HEK293T (cell line): ENCODE measurements at regions not wholly inside any gene's neighbourhood (a gene's known extent, or its start where the extent isn't known, plus 50 kb on each side); places are given as distances from the start of the nearest gene placed in this dataset.

Experiments used
- CTCF ChIA-PET: fragments of 350-600 bp; formaldehyde crosslinking; extraction: SDS; loops from one replicate; lab custom pipeline; 2021; ENCODE audit warnings: antibody characterized with exemption, inconsistent platforms; lab: Yijun Ruan, JAX
- POLR2A ChIA-PET: fragments of 350-600 bp; formaldehyde crosslinking; extraction: SDS; loops from one replicate; lab custom pipeline; 2020; ENCODE audit warnings: antibody characterized with exemption, inconsistent platforms; lab: Yijun Ruan, JAX
- DNase-seq: peaks from one replicate; pipeline ENCODE4 v3.0.0; 2012; ENCODE audit warnings: mixed read lengths; ENCODE audit errors: extremely low spot score
- ARNT ChIP-seq: fragments of 450-650 bp; IDR thresholded peaks from 2 replicates; pipeline ENCODE4 v1.6.1; 2017; ENCODE audit warnings: mild to moderate bottlenecking
- BHLHE40 ChIP-seq: fragments of 450-650 bp; IDR thresholded peaks from 2 replicates; pipeline ENCODE4 v1.6.1; 2016; ENCODE audit warnings: mild to moderate bottlenecking, moderate library complexity, borderline replicate concordance
- CTBP1 ChIP-seq: fragments of 450-650 bp; IDR thresholded peaks from 2 replicates; pipeline ENCODE4 v1.6.1; 2016; ENCODE audit warnings: borderline replicate concordance
- ELF4 ChIP-seq: fragments of 450-650 bp; IDR thresholded peaks from 2 replicates; pipeline ENCODE4 v1.6.1; 2017; ENCODE audit warnings: antibody characterized with exemption
- FOXA1 ChIP-seq: fragments of 450-650 bp; IDR thresholded peaks from 2 replicates; pipeline ENCODE4 v1.6.1; 2016; ENCODE audit warnings: mild to moderate bottlenecking
- FOXK2 ChIP-seq: fragments of 450-650 bp; IDR thresholded peaks from 2 replicates; pipeline ENCODE4 v1.6.1; 2016; ENCODE audit warnings: mild to moderate bottlenecking
- FOXM1 ChIP-seq: fragments of 450-650 bp; IDR thresholded peaks from 2 replicates; pipeline ENCODE4 v1.6.1; 2017; ENCODE audit warnings: mild to moderate bottlenecking, borderline replicate concordance
- HDGF ChIP-seq: fragments of 450-650 bp; IDR thresholded peaks from 2 replicates; pipeline ENCODE4 v1.6.1; 2017; ENCODE audit warnings: antibody characterized with exemption, borderline replicate concordance
- L3MBTL2 ChIP-seq: fragments of 450-650 bp; conservative IDR thresholded peaks from 2 replicates; pipeline ENCODE4 v1.6.1; 2016; ENCODE audit warnings: mild to moderate bottlenecking
- LEF1 ChIP-seq: fragments of 450-650 bp; IDR thresholded peaks from 2 replicates; pipeline ENCODE4 v1.6.1; 2017; ENCODE audit warnings: mild to moderate bottlenecking, borderline replicate concordance
- NFRKB ChIP-seq: fragments of 450-650 bp; IDR thresholded peaks from 2 replicates; pipeline ENCODE4 v1.6.1; 2016; ENCODE audit warnings: mild to moderate bottlenecking, moderate library complexity
- PKNOX1 ChIP-seq: fragments of 450-650 bp; IDR thresholded peaks from 2 replicates; pipeline ENCODE4 v1.6.1; 2016
- SP1 ChIP-seq: fragments of 450-650 bp; IDR thresholded peaks from 2 replicates; pipeline ENCODE4 v1.6.1; 2017
- SUZ12 ChIP-seq: fragments of 450-650 bp; IDR thresholded peaks from 2 replicates; pipeline ENCODE4 v1.6.1; 2016; ENCODE audit warnings: mild to moderate bottlenecking
- TARDBP ChIP-seq: fragments of 450-650 bp; IDR thresholded peaks from 2 replicates; pipeline ENCODE4 v1.6.1; 2016
- ZNF384 ChIP-seq: fragments of 450-650 bp; IDR thresholded peaks from 2 replicates; pipeline ENCODE4 v1.6.1; 2016

- no peak for TF ChIP-seq L3MBTL2
- TF ChIP-seq FOXK2 = no peak
- TF ChIP-seq FOXA1 = no peak
- TF ChIP-seq TARDBP = no peak
- no peak for TF ChIP-seq ARNT
- TF ChIP-seq SUZ12 = no peak
- POLR2A ChIA-PET = no interaction called here
- DNase-seq = no peak
- CTCF ChIA-PET = no interaction called here
Measured at GRCh38 chr20:57893366-57893999, 183.7 kb upstream of the PMEPA1 start.

- CTCF ChIA-PET = no interaction called here
- POLR2A ChIA-PET = no interaction called here
- DNase-seq = no peak
- TF ChIP-seq TARDBP = no peak
- no peak for TF ChIP-seq CTBP1
- TF ChIP-seq ZNF384 = no peak
- TF ChIP-seq PKNOX1 = no peak
- no peak for TF ChIP-seq ARNT
- no peak for TF ChIP-seq FOXK2
- TF ChIP-seq HDGF = no peak
- TF ChIP-seq LEF1 = no peak
- TF ChIP-seq BHLHE40 = no peak
- no peak for TF ChIP-seq NFRKB
- no peak for TF ChIP-seq SUZ12
- no peak for TF ChIP-seq ELF4
- TF ChIP-seq L3MBTL2 = no peak
- no peak for TF ChIP-seq SP1
- no peak for TF ChIP-seq FOXA1
- TF ChIP-seq FOXM1 = no peak
Measured at GRCh38 chr20:57892471-57892870, 182.7 kb upstream of the PMEPA1 start.

- TF ChIP-seq PKNOX1 = no peak
- TF ChIP-seq TARDBP = no peak
- TF ChIP-seq SP1 = no peak
- TF ChIP-seq SUZ12 = no peak
- no peak for TF ChIP-seq L3MBTL2
- no peak for TF ChIP-seq NFRKB
- TF ChIP-seq ELF4 = no peak
- no peak for TF ChIP-seq FOXM1
- no peak for TF ChIP-seq BHLHE40
- TF ChIP-seq CTBP1 = no peak
- no peak for TF ChIP-seq LEF1
- no peak for TF ChIP-seq ARNT
- no peak for TF ChIP-seq FOXK2
- TF ChIP-seq FOXA1 = no peak
- TF ChIP-seq HDGF = no peak
- no peak for TF ChIP-seq ZNF384
- no peak for DNase-seq
- ChIA-PET POLR2A (no interaction called here), CTCF (no interaction called here)
Measured at GRCh38 chr20:57891014-57891413, 181.2 kb upstream of the PMEPA1 start.

GRCh38 chr20:57890202-57890800 lies 180.5 kb upstream of the PMEPA1 start:
- ChIA-PET CTCF (no interaction called here), POLR2A (no interaction called here)
- no peak for TF ChIP-seq ELF4
- DNase-seq = no peak

- DNase-seq = no peak
- ChIA-PET CTCF (no interaction called here), POLR2A (no interaction called here)
- TF ChIP-seq CTBP1 (no peak), LEF1 (no peak), FOXA1 (no peak), NFRKB (no peak), HDGF (no peak), PKNOX1 (no peak), SP1 (no peak), TARDBP (no peak), FOXM1 (no peak), SUZ12 (no peak), FOXK2 (no peak)
Measured at GRCh38 chr20:57888591-57888990, 178.8 kb upstream of the PMEPA1 start.

GRCh38 chr20:57884956-57885355 lies 175.1 kb upstream of the PMEPA1 start:
- ChIA-PET CTCF (no interaction called here), POLR2A (no interaction called here)
- no peak for TF ChIP-seq ARNT
- TF ChIP-seq SUZ12 = no peak
- no peak for TF ChIP-seq BHLHE40
- no peak for TF ChIP-seq CTBP1
- no peak for TF ChIP-seq SP1
- no peak for TF ChIP-seq FOXA1
- TF ChIP-seq L3MBTL2 = no peak
- DNase-seq = no peak

- TF ChIP-seq LEF1 = no peak
- no peak for TF ChIP-seq ELF4
- no peak for TF ChIP-seq SP1
- TF ChIP-seq PKNOX1 = no peak
- no peak for TF ChIP-seq HDGF
- TF ChIP-seq ZNF384 = no peak
- no peak for DNase-seq
- POLR2A ChIA-PET = no interaction called here
- CTCF ChIA-PET = no interaction called here
Measured at GRCh38 chr20:57883761-57884160, 173.9 kb upstream of the PMEPA1 start.
